Neural cell (in vitro differentiated cells): ENCODE measurements at regions not wholly inside any gene's neighbourhood (a gene's known extent, or its start where the extent isn't known, plus 50 kb on each side); places are given as distances from the start of the nearest gene placed in this dataset.

Source experiments
- H2AFZ ChIP-seq: fragments of 200-600, 300-800 bp; sonication (generic), shearing (Covaris generic); 2 replicates; pipeline ENCODE4 v1.6.0; 2014; ENCODE audit warnings: low read depth, mild to moderate bottlenecking, antibody characterized with exemption, low read length, moderate library complexity
- H3F3A ChIP-seq: fragments of 200-600 bp; shearing (Covaris generic); 2 replicates; pipeline ENCODE4 v1.6.1; 2016; ENCODE audit warnings: mild to moderate bottlenecking, moderate library complexity, mixed read lengths, antibody characterized with exemption, low read length; ENCODE audit not compliant: insufficient read depth, poor library complexity, severe bottlenecking
- H3K27ac ChIP-seq: fragments of 200-600, 300-800 bp; sonication (generic), shearing (Covaris generic); 2 replicates; pipeline ENCODE4 v1.5.1; 2014; ENCODE audit warnings: mild to moderate bottlenecking, low read length, moderate library complexity
- H3K27me3 ChIP-seq: fragments of 300-800, 200-600 bp; sonication (generic), shearing (Covaris generic); 2 replicates; pipeline ENCODE4 v1.6.0; 2014; ENCODE audit warnings: mild to moderate bottlenecking, low read depth, low read length, moderate library complexity; ENCODE audit not compliant: insufficient read depth
- H3K36me3 ChIP-seq: fragments of 300-800, 200-600 bp; sonication (generic), shearing (Covaris generic); 2 replicates; pipeline ENCODE4 v1.5.1; 2014; ENCODE audit warnings: mild to moderate bottlenecking, antibody characterized with exemption, low read length, moderate library complexity; ENCODE audit not compliant: insufficient read depth
- H3K4me2 ChIP-seq: fragments of 300-800, 200-600 bp; sonication (generic), shearing (Covaris generic); 2 replicates; pipeline ENCODE4 v1.6.0; 2014; ENCODE audit warnings: mild to moderate bottlenecking, low read length
- H3K4me3 ChIP-seq: fragments of 300-800, 200-600 bp; sonication (generic), shearing (Covaris generic); 2 replicates; pipeline ENCODE4 v1.5.1; 2014; ENCODE audit warnings: mild to moderate bottlenecking, low read length, moderate library complexity
- H3K79me2 ChIP-seq: fragments of 200-600 bp; shearing (Covaris generic); replicated peaks from 2 replicates; pipeline ENCODE4 v1.6.0; 2014; ENCODE audit warnings: mild to moderate bottlenecking, low read length, moderate library complexity; ENCODE audit not compliant: insufficient read depth
- H3K9ac ChIP-seq: fragments of 300-800, 200-600 bp; sonication (generic), shearing (Covaris generic); 2 replicates; pipeline ENCODE4 v1.6.1; 2016; ENCODE audit warnings: mild to moderate bottlenecking, low read length, mixed read lengths
- H3K9me2 ChIP-seq: fragments of 200-600 bp; shearing (Covaris generic); 2 replicates; pipeline ENCODE4 v1.6.1; 2016; ENCODE audit warnings: mild to moderate bottlenecking, low read length, mixed read lengths; ENCODE audit not compliant: insufficient read depth
- H3K9me3 ChIP-seq: fragments of 200-600, 300-800 bp; sonication (generic), shearing (Covaris generic); 2 replicates; pipeline ENCODE4 v1.6.1; 2016; ENCODE audit warnings: mild to moderate bottlenecking, mixed run types, low read length, moderate library complexity, mixed read lengths
- H4K20me1 ChIP-seq: fragments of 200-600 bp; shearing (Covaris generic); 2 replicates; pipeline ENCODE4 v1.6.1; 2016; ENCODE audit warnings: mild to moderate bottlenecking, mixed run types; ENCODE audit not compliant: insufficient read depth
- EP300 ChIP-seq: fragments of 450-650 bp; conservative IDR thresholded peaks from 2 replicates; pipeline ENCODE4 v1.6.1; 2014; ENCODE audit warnings: antibody characterized with exemption, mild to moderate bottlenecking, moderate library complexity; ENCODE audit not compliant: poor library complexity, severe bottlenecking
- EZH2 ChIP-seq: fragments of 200-600, 300-800 bp; shearing (Covaris generic), sonication (generic); IDR thresholded peaks from 2 replicates; pipeline ENCODE4 v1.6.1; 2014; ENCODE audit warnings: antibody characterized with exemption, low read length, borderline replicate concordance, mild to moderate bottlenecking; ENCODE audit not compliant: insufficient read depth, poor library complexity, severe bottlenecking
- MXI1 ChIP-seq: fragments of 450-650 bp; conservative IDR thresholded peaks from 2 replicates; pipeline ENCODE4 v1.6.1; 2014; ENCODE audit warnings: antibody characterized with exemption, mild to moderate bottlenecking; ENCODE audit not compliant: poor library complexity, severe bottlenecking
- POLR2AphosphoS5 ChIP-seq: IDR thresholded peaks from 2 replicates; pipeline ENCODE4 v1.6.1; 2012
- RAD21 ChIP-seq: fragments of 450-650 bp; conservative IDR thresholded peaks from 2 replicates; pipeline ENCODE4 v1.6.1; 2014; ENCODE audit warnings: antibody characterized with exemption, mild to moderate bottlenecking, moderate library complexity
- SMC3 ChIP-seq: fragments of 450-650 bp; conservative IDR thresholded peaks from 2 replicates; pipeline ENCODE4 v1.6.1; 2014; ENCODE audit warnings: antibody characterized with exemption, mild to moderate bottlenecking, moderate library complexity; ENCODE audit not compliant: poor library complexity
- TAF1 ChIP-seq: IDR thresholded peaks from 2 replicates; pipeline ENCODE4 v1.6.1; 2012; ENCODE audit warnings: low read depth
- TF ChIP-seq, protein P1 (sequence below): fragments of 450-650 bp; IDR thresholded peaks from 2 replicates; pipeline ENCODE4 v1.5.1; 2014; ENCODE audit warnings: antibody characterized with exemption, mild to moderate bottlenecking, moderate library complexity; ENCODE audit not compliant: poor library complexity, severe bottlenecking
- TF ChIP-seq, protein P2 (sequence below): IDR thresholded peaks from 2 replicates; pipeline ENCODE4 v1.6.1; 2012; ENCODE audit warnings: borderline replicate concordance

DNA sequence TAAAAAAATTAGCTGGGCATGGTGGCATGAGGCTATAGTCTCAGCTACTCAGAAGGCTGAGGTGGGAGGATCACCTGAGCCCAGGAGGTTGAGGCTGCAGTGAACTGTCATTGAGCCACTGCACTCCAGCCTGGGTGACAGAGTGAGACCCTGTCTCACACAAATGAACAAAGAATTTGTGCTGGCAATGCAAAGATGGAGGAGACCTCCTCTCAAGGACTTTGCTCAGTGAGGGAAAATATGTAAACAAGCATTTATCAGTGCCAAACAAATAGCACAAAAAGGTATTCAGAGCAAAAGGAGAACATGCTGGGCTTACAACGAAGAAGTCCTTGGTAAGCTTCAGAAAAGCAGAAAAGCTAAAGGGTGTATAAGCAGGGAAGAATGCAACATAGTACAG, 113.1 kb upstream of the UMPS start:
- H2AFZ ChIP-seq, result no peak overlapping the region
- no peak overlapping the region for H3K27ac ChIP-seq
- no peaks in the 10 kb centered on the region for H3K27me3 ChIP-seq
- H3K9me2 ChIP-seq, result no peaks in the 10 kb centered on the region
- no peak overlapping the region for H3K4me3 ChIP-seq
- H4K20me1 ChIP-seq, result no peaks in the 10 kb centered on the region
- TF ChIP-seq, protein P1, sequence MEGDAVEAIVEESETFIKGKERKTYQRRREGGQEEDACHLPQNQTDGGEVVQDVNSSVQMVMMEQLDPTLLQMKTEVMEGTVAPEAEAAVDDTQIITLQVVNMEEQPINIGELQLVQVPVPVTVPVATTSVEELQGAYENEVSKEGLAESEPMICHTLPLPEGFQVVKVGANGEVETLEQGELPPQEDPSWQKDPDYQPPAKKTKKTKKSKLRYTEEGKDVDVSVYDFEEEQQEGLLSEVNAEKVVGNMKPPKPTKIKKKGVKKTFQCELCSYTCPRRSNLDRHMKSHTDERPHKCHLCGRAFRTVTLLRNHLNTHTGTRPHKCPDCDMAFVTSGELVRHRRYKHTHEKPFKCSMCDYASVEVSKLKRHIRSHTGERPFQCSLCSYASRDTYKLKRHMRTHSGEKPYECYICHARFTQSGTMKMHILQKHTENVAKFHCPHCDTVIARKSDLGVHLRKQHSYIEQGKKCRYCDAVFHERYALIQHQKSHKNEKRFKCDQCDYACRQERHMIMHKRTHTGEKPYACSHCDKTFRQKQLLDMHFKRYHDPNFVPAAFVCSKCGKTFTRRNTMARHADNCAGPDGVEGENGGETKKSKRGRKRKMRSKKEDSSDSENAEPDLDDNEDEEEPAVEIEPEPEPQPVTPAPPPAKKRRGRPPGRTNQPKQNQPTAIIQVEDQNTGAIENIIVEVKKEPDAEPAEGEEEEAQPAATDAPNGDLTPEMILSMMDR, result no peak
- no peak for TF ChIP-seq POLR2AphosphoS5
- no peak for TF ChIP-seq MXI1
- TF ChIP-seq TAF1, result no peak
- no peak for TF ChIP-seq EZH2
- TF ChIP-seq EP300, result no peak
- TF ChIP-seq RAD21, result no peak
- TF ChIP-seq, protein P2, sequence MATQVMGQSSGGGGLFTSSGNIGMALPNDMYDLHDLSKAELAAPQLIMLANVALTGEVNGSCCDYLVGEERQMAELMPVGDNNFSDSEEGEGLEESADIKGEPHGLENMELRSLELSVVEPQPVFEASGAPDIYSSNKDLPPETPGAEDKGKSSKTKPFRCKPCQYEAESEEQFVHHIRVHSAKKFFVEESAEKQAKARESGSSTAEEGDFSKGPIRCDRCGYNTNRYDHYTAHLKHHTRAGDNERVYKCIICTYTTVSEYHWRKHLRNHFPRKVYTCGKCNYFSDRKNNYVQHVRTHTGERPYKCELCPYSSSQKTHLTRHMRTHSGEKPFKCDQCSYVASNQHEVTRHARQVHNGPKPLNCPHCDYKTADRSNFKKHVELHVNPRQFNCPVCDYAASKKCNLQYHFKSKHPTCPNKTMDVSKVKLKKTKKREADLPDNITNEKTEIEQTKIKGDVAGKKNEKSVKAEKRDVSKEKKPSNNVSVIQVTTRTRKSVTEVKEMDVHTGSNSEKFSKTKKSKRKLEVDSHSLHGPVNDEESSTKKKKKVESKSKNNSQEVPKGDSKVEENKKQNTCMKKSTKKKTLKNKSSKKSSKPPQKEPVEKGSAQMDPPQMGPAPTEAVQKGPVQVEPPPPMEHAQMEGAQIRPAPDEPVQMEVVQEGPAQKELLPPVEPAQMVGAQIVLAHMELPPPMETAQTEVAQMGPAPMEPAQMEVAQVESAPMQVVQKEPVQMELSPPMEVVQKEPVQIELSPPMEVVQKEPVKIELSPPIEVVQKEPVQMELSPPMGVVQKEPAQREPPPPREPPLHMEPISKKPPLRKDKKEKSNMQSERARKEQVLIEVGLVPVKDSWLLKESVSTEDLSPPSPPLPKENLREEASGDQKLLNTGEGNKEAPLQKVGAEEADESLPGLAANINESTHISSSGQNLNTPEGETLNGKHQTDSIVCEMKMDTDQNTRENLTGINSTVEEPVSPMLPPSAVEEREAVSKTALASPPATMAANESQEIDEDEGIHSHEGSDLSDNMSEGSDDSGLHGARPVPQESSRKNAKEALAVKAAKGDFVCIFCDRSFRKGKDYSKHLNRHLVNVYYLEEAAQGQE, result no peak
- TF ChIP-seq SMC3, result no peak
- H3K4me2 ChIP-seq, result no peak overlapping the region
- H3K79me2 ChIP-seq, result no peaks in the 10 kb centered on the region
- no peak overlapping the region for H3K9ac ChIP-seq
- no peaks in the 10 kb centered on the region for H3K9me3 ChIP-seq
- H3K36me3 ChIP-seq, result no peaks in the 10 kb centered on the region
- H3F3A ChIP-seq, result no peaks in the 10 kb centered on the region

DNA sequence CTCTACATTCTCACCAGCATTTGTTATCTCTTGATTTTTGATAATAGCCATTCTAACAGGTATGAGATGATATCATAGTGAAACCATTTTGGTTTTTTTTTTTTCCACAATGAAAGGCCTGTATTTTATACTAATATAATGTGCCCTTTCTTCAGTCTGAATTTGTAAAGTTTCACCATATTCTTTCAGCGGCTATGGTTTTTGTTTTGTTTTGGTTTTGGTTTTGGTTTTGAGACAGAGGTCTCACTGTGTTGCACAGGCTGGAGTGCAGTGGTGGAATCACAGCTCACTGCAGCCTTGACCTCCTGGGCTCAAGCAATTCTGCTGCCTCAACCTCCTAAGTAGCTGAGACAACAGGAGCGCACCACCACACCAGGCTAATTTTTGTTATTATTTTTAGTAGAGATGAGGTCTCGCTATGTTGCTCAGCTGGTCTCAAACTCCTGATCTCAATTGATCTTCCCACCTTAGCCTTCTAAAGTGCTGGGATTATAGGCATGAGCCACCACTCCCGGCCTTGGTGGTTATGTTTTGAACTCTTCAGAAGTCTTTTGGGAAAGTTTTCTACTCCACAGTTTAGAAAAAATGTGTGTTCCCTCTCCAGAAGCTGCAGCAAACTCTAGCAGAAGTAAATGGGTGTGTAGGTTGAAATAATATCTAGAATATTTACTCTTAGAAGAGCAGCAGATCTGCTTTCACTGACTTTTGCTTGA, 110.2 kb upstream of the UMPS start:
- Histone ChIP-seq H3K9me2 (no peaks in the 10 kb centered on the region), H3K4me2 (no peak overlapping the region), H3K9me3 (no peaks in the 10 kb centered on the region), H3K36me3 (no peaks in the 10 kb centered on the region), H3K27me3 (no peaks in the 10 kb centered on the region), H3K9ac (no peak overlapping the region), H2AFZ (no peak overlapping the region), H4K20me1 (no peaks in the 10 kb centered on the region), H3K4me3 (no peak overlapping the region), H3F3A (no peaks in the 10 kb centered on the region), H3K27ac (no peak overlapping the region), H3K79me2 (no peaks in the 10 kb centered on the region)
- no peak for TF ChIP-seq RAD21
- TF ChIP-seq EZH2, result no peak
- TF ChIP-seq POLR2AphosphoS5, result no peak
- TF ChIP-seq EP300, result no peak
- TF ChIP-seq, protein P1, result no peak
- TF ChIP-seq, protein P2, result no peak
- no peak for TF ChIP-seq SMC3
- TF ChIP-seq MXI1, result no peak
- no peak for TF ChIP-seq TAF1
